ENCODE measurements at regions not wholly inside any gene's neighbourhood (a gene's known extent, or its start where the extent isn't known, plus 50 kb on each side); places are given as distances from the start of the nearest gene placed in this dataset.
A peak's percentile ranks its signal among the peaks of the same experiment; 100 is the strongest.

- Mint-ChIP-seq H3K27me3 (ENCODE audit: insufficient read depth) (peaks cover 24% of the 10 kb centered on the region), H3K9me3 (no peaks in the 10 kb centered on the region), H3K36me3 (ENCODE audit: low read depth) (no peaks in the 10 kb centered on the region), H3K4me3 (no peak overlapping the region), H3K27ac (no peak overlapping the region), H3K4me1 (peaks cover 27% of the 10 kb centered on the region)
- Histone ChIP-seq H3K9ac (ENCODE audit: extremely low read depth, low read length, poor library complexity, severe bottlenecking) (no peak overlapping the region), H3K4me3 (ENCODE audit: low read length) (no peak overlapping the region), H3K4me1 (ENCODE audit: control insufficient read depth, insufficient read depth, low read length) (peaks cover 14% of the 10 kb centered on the region), H3K27ac (ENCODE audit: low read depth, low read length) (no peak overlapping the region), H3K27me3 (ENCODE audit: control insufficient read depth, insufficient read depth, low read length, poor library complexity, severe bottlenecking) (no peaks in the 10 kb centered on the region), H3K36me3 (ENCODE audit: control insufficient read depth, insufficient read depth, low read length) (no peaks in the 10 kb centered on the region), H3K9me3 (ENCODE audit: control insufficient read depth, low read length) (peaks cover 6% of the 10 kb centered on the region)
- WGBS, 2 experiments (ENCODE audit: insufficient coverage in 1 of 2, insufficient read length in 1 of 2): 87 to 89% methylated on average over 6 of the region's 6 CpGs
- no peak for DNase-seq
- TF ChIP-seq CTCF (conservative IDR thresholded peaks at IDR 0.05): no peak
Observed at GRCh38 chr1:94628499-94628843, 86.9 kb upstream of the F3 start.

GRCh38 chr1:94627771-94628498 lies 86.4 kb upstream of the F3 start:
- H3K4me3 Mint-ChIP-seq: no peak overlapping the region

DNA sequence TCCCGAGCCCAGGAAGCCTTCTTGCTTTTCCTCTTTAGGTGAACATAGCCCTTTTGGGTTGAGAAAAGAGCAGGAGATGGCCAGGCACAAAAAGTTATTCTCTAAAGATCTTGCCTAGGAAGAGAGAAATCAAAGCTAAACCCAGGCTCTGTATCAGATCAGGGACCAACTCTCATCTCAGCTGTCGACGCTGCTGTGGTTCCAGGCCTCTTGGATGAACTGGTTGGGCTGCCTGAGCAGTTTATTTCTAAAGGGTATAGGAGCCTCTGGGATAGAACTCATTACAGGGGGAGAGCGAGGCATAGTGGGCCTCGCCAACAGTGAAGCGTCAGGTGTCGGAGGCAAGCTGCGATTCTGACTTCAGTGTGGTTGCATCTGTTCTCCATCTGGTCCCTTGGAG lies 82.6 kb upstream of the F3 start:
- Histone ChIP-seq H3K4me1 (ENCODE audit: control insufficient read depth, insufficient read depth, low read length) (peaks cover 18% of the 10 kb centered on the region), H3K36me3 (ENCODE audit: control insufficient read depth, insufficient read depth, low read length) (no peaks in the 10 kb centered on the region), H3K4me3 (ENCODE audit: low read length) (no peak overlapping the region), H3K9ac (ENCODE audit: extremely low read depth, low read length, poor library complexity, severe bottlenecking) (no peak overlapping the region), H3K27ac (ENCODE audit: low read depth, low read length) (no peak overlapping the region), H3K9me3 (ENCODE audit: control insufficient read depth, low read length) (peaks cover 6% of the 10 kb centered on the region), H3K27me3 (ENCODE audit: control insufficient read depth, insufficient read depth, low read length, poor library complexity, severe bottlenecking) (no peaks in the 10 kb centered on the region)
- WGBS, 2 experiments (ENCODE audit: insufficient coverage in 1 of 2, insufficient read length in 1 of 2): 91% methylated on average over 8 of the region's 8 CpGs; no CpG with 5 or more reads in 1 of the 2 experiments
- Mint-ChIP-seq H3K4me1 (peaks cover 34% of the 10 kb centered on the region), H3K27ac (peak overlapping the region; percentile 33), H3K4me3 (no peak overlapping the region), H3K27me3 (ENCODE audit: insufficient read depth) (peaks cover 26% of the 10 kb centered on the region), H3K36me3 (ENCODE audit: low read depth) (peaks cover 4% of the 10 kb centered on the region), H3K9me3 (peaks cover 12% of the 10 kb centered on the region)
- DNase-seq: no peak
- no peak for TF ChIP-seq CTCF (conservative IDR thresholded peaks at IDR 0.05)

More at GRCh38 chr1:94627771-94628498, 86.4 kb upstream of the F3 start:
- H3K27me3 Mint-ChIP-seq (ENCODE audit: insufficient read depth): peaks cover 26% of the 10 kb centered on the region
- peaks cover 29% of the 10 kb centered on the region for H3K4me1 Mint-ChIP-seq
- no peak overlapping the region for H3K27ac Mint-ChIP-seq
- H3K27ac ChIP-seq (ENCODE audit: low read depth, low read length): no peak overlapping the region
- WGBS, 2 experiments (ENCODE audit: insufficient coverage in 1 of 2, insufficient read length in 1 of 2): 91 to 97% methylated on average over 6 to 10 of the region's 10 CpGs
- no peak overlapping the region for H3K9ac ChIP-seq (ENCODE audit: extremely low read depth, low read length, poor library complexity, severe bottlenecking)
- no peak for DNase-seq
- H3K4me1 ChIP-seq (ENCODE audit: control insufficient read depth, insufficient read depth, low read length): peaks cover 18% of the 10 kb centered on the region
- no peaks in the 10 kb centered on the region for H3K36me3 Mint-ChIP-seq (ENCODE audit: low read depth)
- peaks cover 6% of the 10 kb centered on the region for H3K9me3 ChIP-seq (ENCODE audit: control insufficient read depth, low read length)
- no peaks in the 10 kb centered on the region for H3K9me3 Mint-ChIP-seq
- H3K4me3 ChIP-seq (ENCODE audit: low read length): no peak overlapping the region
- H3K27me3 ChIP-seq (ENCODE audit: control insufficient read depth, insufficient read depth, low read length, poor library complexity, severe bottlenecking): no peaks in the 10 kb centered on the region
- TF ChIP-seq CTCF (conservative IDR thresholded peaks at IDR 0.05): no peak
- no peaks in the 10 kb centered on the region for H3K36me3 ChIP-seq (ENCODE audit: control insufficient read depth, insufficient read depth, low read length)

Measured in endodermal cell (in vitro differentiated cells).